ENCODE measurements at regions not wholly inside any gene's neighbourhood (a gene's known extent, or its start where the extent isn't known, plus 50 kb on each side); places are given as distances from the start of the nearest gene placed in this dataset.

DNA sequence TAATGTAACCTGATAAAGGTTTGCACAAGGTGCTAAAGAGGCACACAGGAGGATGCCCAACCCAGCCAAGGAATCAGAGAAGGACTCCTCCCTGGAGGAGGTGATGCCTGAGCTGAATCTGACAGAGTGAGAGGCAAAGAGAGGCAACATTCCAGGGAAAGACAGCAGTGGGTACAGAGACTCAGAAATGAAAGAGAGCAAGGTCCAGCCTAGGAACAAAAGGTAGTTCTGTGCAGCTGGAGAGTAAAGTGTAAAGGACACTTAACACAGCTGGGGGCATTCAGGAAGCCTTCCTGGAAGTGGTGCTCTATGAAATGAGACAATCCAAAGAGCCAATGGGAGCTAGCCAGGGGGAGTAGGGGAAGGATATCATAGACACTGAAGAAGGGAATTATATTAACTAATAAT is 181.0 kb upstream of the GLI2 start (continued):
- TF ChIP-seq, protein P1, sequence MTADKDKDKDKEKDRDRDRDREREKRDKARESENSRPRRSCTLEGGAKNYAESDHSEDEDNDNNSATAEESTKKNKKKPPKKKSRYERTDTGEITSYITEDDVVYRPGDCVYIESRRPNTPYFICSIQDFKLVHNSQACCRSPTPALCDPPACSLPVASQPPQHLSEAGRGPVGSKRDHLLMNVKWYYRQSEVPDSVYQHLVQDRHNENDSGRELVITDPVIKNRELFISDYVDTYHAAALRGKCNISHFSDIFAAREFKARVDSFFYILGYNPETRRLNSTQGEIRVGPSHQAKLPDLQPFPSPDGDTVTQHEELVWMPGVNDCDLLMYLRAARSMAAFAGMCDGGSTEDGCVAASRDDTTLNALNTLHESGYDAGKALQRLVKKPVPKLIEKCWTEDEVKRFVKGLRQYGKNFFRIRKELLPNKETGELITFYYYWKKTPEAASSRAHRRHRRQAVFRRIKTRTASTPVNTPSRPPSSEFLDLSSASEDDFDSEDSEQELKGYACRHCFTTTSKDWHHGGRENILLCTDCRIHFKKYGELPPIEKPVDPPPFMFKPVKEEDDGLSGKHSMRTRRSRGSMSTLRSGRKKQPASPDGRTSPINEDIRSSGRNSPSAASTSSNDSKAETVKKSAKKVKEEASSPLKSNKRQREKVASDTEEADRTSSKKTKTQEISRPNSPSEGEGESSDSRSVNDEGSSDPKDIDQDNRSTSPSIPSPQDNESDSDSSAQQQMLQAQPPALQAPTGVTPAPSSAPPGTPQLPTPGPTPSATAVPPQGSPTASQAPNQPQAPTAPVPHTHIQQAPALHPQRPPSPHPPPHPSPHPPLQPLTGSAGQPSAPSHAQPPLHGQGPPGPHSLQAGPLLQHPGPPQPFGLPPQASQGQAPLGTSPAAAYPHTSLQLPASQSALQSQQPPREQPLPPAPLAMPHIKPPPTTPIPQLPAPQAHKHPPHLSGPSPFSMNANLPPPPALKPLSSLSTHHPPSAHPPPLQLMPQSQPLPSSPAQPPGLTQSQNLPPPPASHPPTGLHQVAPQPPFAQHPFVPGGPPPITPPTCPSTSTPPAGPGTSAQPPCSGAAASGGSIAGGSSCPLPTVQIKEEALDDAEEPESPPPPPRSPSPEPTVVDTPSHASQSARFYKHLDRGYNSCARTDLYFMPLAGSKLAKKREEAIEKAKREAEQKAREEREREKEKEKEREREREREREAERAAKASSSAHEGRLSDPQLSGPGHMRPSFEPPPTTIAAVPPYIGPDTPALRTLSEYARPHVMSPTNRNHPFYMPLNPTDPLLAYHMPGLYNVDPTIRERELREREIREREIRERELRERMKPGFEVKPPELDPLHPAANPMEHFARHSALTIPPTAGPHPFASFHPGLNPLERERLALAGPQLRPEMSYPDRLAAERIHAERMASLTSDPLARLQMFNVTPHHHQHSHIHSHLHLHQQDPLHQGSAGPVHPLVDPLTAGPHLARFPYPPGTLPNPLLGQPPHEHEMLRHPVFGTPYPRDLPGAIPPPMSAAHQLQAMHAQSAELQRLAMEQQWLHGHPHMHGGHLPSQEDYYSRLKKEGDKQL (CRISPR knock-in tag; IDR thresholded peaks at IDR 0.05; ENCODE audit: borderline replicate concordance), result no peak

- Histone ChIP-seq H2AFZ (ENCODE audit: low read depth, low read length) (no peak overlapping the region), H3K9me3 (replicated peaks; ENCODE audit: control insufficient read depth, insufficient read depth, low read depth, low read length) (no peaks in the 10 kb centered on the region), H3K27me3 (ENCODE audit: control insufficient read depth in 2 of 2, insufficient read depth in 2 of 2, low read length in 2 of 2) (peaks cover 8 to 17% of the 10 kb centered on the region in 2 experiments; a peak in 2 of 5 replicates), H3K4me1 (replicated peaks in 1 of 2; ENCODE audit: control insufficient read depth in 2 of 2, insufficient read depth in 2 of 2, low read length in 2 of 2) (no peaks in the 10 kb centered on the region), H3K27ac (ENCODE audit: extremely low read depth, low read depth, low read length) (no peak overlapping the region), H3K4me2 (ENCODE audit: insufficient read depth, low read length) (no peak overlapping the region), H3K9ac (ENCODE audit: insufficient read depth in 1 of 2, low read depth in 2 of 2, low read length in 2 of 2) (no peak overlapping the region), H3K36me3 (ENCODE audit: control insufficient read depth, insufficient read depth, low read length) (no peaks in the 10 kb centered on the region), H4K20me1 (replicated peaks; ENCODE audit: control insufficient read depth, insufficient read depth, low read length) (peaks cover 4% of the 10 kb centered on the region), H3K9me1 (ENCODE audit: control insufficient read depth, insufficient read depth, low read length) (no peaks in the 10 kb centered on the region), H3K4me3 (no peak overlapping the region), H3K79me2 (ENCODE audit: control insufficient read depth, insufficient read depth, low read length) (no peaks in the 10 kb centered on the region)
- CTCF ChIA-PET (ENCODE audit: low intra/inter-chr PET ratio), result no interaction called here
- in situ Hi-C loops (cut with MboI), result no loop called here
- BruUV-seq (replicated peaks), result no TSS peak
- 4% methylated on average over 4 of the region's 4 CpGs for WGBS (ENCODE audit: insufficient coverage, low coverage, missing lambda C conversion rate)
- DNase-seq (ENCODE audit: extremely low read depth in 1 of 4, low spot score in 3 of 4), result no peak
- intact Hi-C loops (cut with micrococcal nuclease), result no loop called here
- POLR2A ChIA-PET, result no interaction called here
- ATAC-seq, result no peak
- no peak for FAIRE-seq
- TF ChIP-seq ZNF830 (CRISPR knock-in tag; IDR thresholded peaks at IDR 0.05), result no peak
- no peak for TF ChIP-seq PHTF2 (CRISPR knock-in tag; IDR thresholded peaks at IDR 0.05)
- TF ChIP-seq, protein P2, sequence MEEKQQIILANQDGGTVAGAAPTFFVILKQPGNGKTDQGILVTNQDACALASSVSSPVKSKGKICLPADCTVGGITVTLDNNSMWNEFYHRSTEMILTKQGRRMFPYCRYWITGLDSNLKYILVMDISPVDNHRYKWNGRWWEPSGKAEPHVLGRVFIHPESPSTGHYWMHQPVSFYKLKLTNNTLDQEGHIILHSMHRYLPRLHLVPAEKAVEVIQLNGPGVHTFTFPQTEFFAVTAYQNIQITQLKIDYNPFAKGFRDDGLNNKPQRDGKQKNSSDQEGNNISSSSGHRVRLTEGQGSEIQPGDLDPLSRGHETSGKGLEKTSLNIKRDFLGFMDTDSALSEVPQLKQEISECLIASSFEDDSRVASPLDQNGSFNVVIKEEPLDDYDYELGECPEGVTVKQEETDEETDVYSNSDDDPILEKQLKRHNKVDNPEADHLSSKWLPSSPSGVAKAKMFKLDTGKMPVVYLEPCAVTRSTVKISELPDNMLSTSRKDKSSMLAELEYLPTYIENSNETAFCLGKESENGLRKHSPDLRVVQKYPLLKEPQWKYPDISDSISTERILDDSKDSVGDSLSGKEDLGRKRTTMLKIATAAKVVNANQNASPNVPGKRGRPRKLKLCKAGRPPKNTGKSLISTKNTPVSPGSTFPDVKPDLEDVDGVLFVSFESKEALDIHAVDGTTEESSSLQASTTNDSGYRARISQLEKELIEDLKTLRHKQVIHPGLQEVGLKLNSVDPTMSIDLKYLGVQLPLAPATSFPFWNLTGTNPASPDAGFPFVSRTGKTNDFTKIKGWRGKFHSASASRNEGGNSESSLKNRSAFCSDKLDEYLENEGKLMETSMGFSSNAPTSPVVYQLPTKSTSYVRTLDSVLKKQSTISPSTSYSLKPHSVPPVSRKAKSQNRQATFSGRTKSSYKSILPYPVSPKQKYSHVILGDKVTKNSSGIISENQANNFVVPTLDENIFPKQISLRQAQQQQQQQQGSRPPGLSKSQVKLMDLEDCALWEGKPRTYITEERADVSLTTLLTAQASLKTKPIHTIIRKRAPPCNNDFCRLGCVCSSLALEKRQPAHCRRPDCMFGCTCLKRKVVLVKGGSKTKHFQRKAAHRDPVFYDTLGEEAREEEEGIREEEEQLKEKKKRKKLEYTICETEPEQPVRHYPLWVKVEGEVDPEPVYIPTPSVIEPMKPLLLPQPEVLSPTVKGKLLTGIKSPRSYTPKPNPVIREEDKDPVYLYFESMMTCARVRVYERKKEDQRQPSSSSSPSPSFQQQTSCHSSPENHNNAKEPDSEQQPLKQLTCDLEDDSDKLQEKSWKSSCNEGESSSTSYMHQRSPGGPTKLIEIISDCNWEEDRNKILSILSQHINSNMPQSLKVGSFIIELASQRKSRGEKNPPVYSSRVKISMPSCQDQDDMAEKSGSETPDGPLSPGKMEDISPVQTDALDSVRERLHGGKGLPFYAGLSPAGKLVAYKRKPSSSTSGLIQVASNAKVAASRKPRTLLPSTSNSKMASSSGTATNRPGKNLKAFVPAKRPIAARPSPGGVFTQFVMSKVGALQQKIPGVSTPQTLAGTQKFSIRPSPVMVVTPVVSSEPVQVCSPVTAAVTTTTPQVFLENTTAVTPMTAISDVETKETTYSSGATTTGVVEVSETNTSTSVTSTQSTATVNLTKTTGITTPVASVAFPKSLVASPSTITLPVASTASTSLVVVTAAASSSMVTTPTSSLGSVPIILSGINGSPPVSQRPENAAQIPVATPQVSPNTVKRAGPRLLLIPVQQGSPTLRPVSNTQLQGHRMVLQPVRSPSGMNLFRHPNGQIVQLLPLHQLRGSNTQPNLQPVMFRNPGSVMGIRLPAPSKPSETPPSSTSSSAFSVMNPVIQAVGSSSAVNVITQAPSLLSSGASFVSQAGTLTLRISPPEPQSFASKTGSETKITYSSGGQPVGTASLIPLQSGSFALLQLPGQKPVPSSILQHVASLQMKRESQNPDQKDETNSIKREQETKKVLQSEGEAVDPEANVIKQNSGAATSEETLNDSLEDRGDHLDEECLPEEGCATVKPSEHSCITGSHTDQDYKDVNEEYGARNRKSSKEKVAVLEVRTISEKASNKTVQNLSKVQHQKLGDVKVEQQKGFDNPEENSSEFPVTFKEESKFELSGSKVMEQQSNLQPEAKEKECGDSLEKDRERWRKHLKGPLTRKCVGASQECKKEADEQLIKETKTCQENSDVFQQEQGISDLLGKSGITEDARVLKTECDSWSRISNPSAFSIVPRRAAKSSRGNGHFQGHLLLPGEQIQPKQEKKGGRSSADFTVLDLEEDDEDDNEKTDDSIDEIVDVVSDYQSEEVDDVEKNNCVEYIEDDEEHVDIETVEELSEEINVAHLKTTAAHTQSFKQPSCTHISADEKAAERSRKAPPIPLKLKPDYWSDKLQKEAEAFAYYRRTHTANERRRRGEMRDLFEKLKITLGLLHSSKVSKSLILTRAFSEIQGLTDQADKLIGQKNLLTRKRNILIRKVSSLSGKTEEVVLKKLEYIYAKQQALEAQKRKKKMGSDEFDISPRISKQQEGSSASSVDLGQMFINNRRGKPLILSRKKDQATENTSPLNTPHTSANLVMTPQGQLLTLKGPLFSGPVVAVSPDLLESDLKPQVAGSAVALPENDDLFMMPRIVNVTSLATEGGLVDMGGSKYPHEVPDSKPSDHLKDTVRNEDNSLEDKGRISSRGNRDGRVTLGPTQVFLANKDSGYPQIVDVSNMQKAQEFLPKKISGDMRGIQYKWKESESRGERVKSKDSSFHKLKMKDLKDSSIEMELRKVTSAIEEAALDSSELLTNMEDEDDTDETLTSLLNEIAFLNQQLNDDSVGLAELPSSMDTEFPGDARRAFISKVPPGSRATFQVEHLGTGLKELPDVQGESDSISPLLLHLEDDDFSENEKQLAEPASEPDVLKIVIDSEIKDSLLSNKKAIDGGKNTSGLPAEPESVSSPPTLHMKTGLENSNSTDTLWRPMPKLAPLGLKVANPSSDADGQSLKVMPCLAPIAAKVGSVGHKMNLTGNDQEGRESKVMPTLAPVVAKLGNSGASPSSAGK (IDR thresholded peaks at IDR 0.05), result no peak
These were observed 180.6 kb upstream of the GLI2 start for GRCh38 chr2:120555092-120555491.
